ENCODE measurements at regions not wholly inside any gene's neighbourhood (a gene's known extent, or its start where the extent isn't known, plus 50 kb on each side); places are given as distances from the start of the nearest gene placed in this dataset.

GRCh38 chr4:13047591-13047990 lies 436.5 kb downstream of the RAB28 start:
- Mint-ChIP-seq H3K27me3 (ENCODE audit: insufficient read depth, unreplicated experiment) (peaks cover 4% of the 10 kb centered on the region), H3K36me3 (ENCODE audit: insufficient read depth, unreplicated experiment) (no peaks in the 10 kb centered on the region), H3K4me1 (ENCODE audit: low read depth, unreplicated experiment) (no peaks in the 10 kb centered on the region), H3K9me3 (ENCODE audit: unreplicated experiment) (no peaks in the 10 kb centered on the region), H3K27ac (ENCODE audit: unreplicated experiment) (no peak overlapping the region), H3K4me3 (ENCODE audit: unreplicated experiment) (no peak overlapping the region)
- no peak for DNase-seq
- intact Hi-C loops (cut with micrococcal nuclease; ENCODE audit: unreplicated experiment): no loop called here
- BruUV-seq (replicated peaks): no TSS peak
- H3K27me3 ChIP-seq (replicated peaks; ENCODE audit: control insufficient read depth, insufficient read depth, low read length): no peaks in the 10 kb centered on the region
- TF ChIP-seq CTCF (IDR thresholded peaks at IDR 0.05; ENCODE audit: insufficient read depth in 1 of 2, low read depth in 1 of 2, low read length in 1 of 2, severe bottlenecking in 1 of 2, unreplicated experiment in 1 of 2): no peak
- no peaks in the 10 kb centered on the region for H3K36me3 ChIP-seq (ENCODE audit: control insufficient read depth, insufficient read depth, low read length)
- ChIA-PET POLR2A (no interaction called here), CTCF (no interaction called here)
- H3K4me3 ChIP-seq (ENCODE audit: low read depth, low read length): no peak overlapping the region
- no peaks in the 10 kb centered on the region for H3K4me1 ChIP-seq
- H3K9me3 ChIP-seq: no peaks in the 10 kb centered on the region

GRCh38 chr4:13036841-13037240 lies 447.3 kb downstream of the RAB28 start:
- DNase-seq: no peak
- H3K4me1 ChIP-seq: no peaks in the 10 kb centered on the region
- H3K4me3 ChIP-seq (ENCODE audit: low read depth, low read length): no peak overlapping the region
- Mint-ChIP-seq H3K9me3 (ENCODE audit: unreplicated experiment) (no peaks in the 10 kb centered on the region), H3K27ac (ENCODE audit: unreplicated experiment) (no peak overlapping the region), H3K27me3 (ENCODE audit: insufficient read depth, unreplicated experiment) (peaks cover 3% of the 10 kb centered on the region), H3K4me1 (ENCODE audit: low read depth, unreplicated experiment) (no peaks in the 10 kb centered on the region), H3K36me3 (ENCODE audit: insufficient read depth, unreplicated experiment) (no peaks in the 10 kb centered on the region), H3K4me3 (ENCODE audit: unreplicated experiment) (no peak overlapping the region)
- no TSS peak for BruUV-seq (replicated peaks)
- H3K36me3 ChIP-seq (ENCODE audit: control insufficient read depth, insufficient read depth, low read length): no peaks in the 10 kb centered on the region
- H3K9me3 ChIP-seq: no peaks in the 10 kb centered on the region
- POLR2A ChIA-PET: no interaction called here
- intact Hi-C loops (cut with micrococcal nuclease; ENCODE audit: unreplicated experiment): no loop called here
- CTCF ChIA-PET: no interaction called here
- TF ChIP-seq CTCF (IDR thresholded peaks at IDR 0.05; ENCODE audit: insufficient read depth in 1 of 2, low read depth in 1 of 2, low read length in 1 of 2, severe bottlenecking in 1 of 2, unreplicated experiment in 1 of 2): no peak
- H3K27me3 ChIP-seq (replicated peaks; ENCODE audit: control insufficient read depth, insufficient read depth, low read length): no peaks in the 10 kb centered on the region

DNA sequence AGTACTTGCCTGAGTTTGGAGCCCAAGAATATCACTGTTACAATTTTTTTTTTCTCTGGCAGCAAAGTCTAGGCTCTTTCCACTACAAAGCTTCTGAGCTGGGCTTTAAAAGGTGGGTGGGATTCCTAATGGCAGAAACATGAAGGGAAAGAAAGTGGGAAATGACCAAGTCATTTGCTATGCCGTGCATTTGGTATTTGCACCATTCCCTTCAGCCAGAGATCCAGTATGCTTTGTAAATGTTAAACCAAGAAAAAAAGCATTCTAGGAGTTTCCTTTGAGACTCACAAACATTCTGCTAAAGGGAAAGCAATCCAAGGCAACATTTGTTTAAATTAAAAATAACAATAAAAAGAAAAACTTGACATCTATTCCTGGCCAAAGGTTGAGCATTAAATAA lies 451.2 kb downstream of the RAB28 start:
- Mint-ChIP-seq H3K4me1 (ENCODE audit: low read depth, unreplicated experiment) (no peaks in the 10 kb centered on the region), H3K27ac (ENCODE audit: unreplicated experiment) (no peak overlapping the region), H3K36me3 (ENCODE audit: insufficient read depth, unreplicated experiment) (no peaks in the 10 kb centered on the region), H3K27me3 (ENCODE audit: insufficient read depth, unreplicated experiment) (peaks cover 3% of the 10 kb centered on the region), H3K4me3 (ENCODE audit: unreplicated experiment) (no peak overlapping the region), H3K9me3 (ENCODE audit: unreplicated experiment) (no peaks in the 10 kb centered on the region)
- no peak for DNase-seq
- no peaks in the 10 kb centered on the region for H3K4me1 ChIP-seq
- CTCF ChIA-PET: no interaction called here
- no TSS peak for BruUV-seq (replicated peaks)
- H3K36me3 ChIP-seq (ENCODE audit: control insufficient read depth, insufficient read depth, low read length): no peaks in the 10 kb centered on the region
- POLR2A ChIA-PET: no interaction called here
- no peak for TF ChIP-seq CTCF (IDR thresholded peaks at IDR 0.05; ENCODE audit: insufficient read depth in 1 of 2, low read depth in 1 of 2, low read length in 1 of 2, severe bottlenecking in 1 of 2, unreplicated experiment in 1 of 2)
- no peaks in the 10 kb centered on the region for H3K27me3 ChIP-seq (replicated peaks; ENCODE audit: control insufficient read depth, insufficient read depth, low read length)
- intact Hi-C loops (cut with micrococcal nuclease; ENCODE audit: unreplicated experiment): no loop called here
- no peak overlapping the region for H3K4me3 ChIP-seq (ENCODE audit: low read depth, low read length)
- no peaks in the 10 kb centered on the region for H3K9me3 ChIP-seq

Data from Caco-2 (cell line).